ENCODE measurements at regions not wholly inside any gene's neighbourhood (a gene's known extent, or its start where the extent isn't known, plus 50 kb on each side); places are given as distances from the start of the nearest gene placed in this dataset.

- intact Hi-C loops (cut with DNase I; ENCODE audit: low total_unique reads) (no loop called here), in situ Hi-C loops (cut with MboI; ENCODE audit: low pct_ligation_motif_present in 1 of 4, low pct_unique_long_range_greater_than_20kb in 1 of 4, low sequenced_read_pairs in 3 of 4) (no loop called here)
- Histone ChIP-seq H3K27me3 (no peaks in the 10 kb centered on the region), H3K27ac (no peak overlapping the region), H3K36me3 (no peaks in the 10 kb centered on the region), H3K4me3 (no peak overlapping the region), H3K4me1 (peaks cover 0 to 7% (median 3%) of the 10 kb centered on the region in 4 donors), H3K9me3 (no peaks in the 10 kb centered on the region)
- no peak for TF ChIP-seq POLR2AphosphoS5 (IDR thresholded peaks at IDR 0.05)
- TF ChIP-seq POLR2A (IDR thresholded peaks at IDR 0.05), result no peak
- TF ChIP-seq CTCF (IDR thresholded peaks at IDR 0.05), result no peak
- TF ChIP-seq EP300 (IDR thresholded peaks at IDR 0.05; ENCODE audit: low read depth), result no peak
- DNase-seq, result no peak
- 100% methylated on average over 1 of the region's 1 CpG for WGBS, 2 donors (ENCODE audit: low coverage in 1 of 2)
Measured at GRCh38 chr18:8895341-8895740, 190.0 kb downstream of the MTCL1 start.

DNA sequence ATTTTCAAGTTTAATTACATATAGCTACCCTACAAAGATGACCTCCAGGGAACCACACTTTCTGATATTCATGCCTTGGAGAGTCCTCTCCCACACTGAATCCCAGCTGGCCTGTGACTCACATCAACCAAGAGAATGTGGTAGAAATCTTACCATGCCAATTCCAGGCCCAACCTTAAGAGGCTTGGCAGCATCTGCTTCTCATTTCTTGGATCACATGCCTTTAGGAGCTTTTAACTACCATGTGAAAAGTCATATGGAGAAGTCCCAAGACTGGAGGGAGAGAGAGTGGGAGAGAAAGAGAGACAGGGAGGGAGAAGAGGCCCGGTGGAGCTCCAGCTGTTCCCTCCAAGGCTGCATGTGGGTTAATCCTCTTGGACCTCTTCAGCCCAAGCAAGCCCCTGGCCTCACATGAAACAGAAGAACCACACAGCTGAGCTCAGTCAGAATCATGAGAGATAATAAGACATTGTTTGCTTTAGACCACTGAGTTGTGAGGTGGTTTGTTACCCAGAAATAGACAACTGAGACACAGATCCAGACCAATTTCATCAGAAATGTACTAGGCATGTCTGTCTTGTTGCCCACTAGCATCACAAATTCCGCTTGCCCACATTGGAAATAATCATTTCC lies 190.7 kb downstream of the MTCL1 start:
- Histone ChIP-seq H3K27me3 (no peaks in the 10 kb centered on the region), H3K9me3 (no peaks in the 10 kb centered on the region), H3K4me1 (peaks cover 0 to 1% (median under 1%) of the 10 kb centered on the region in 4 donors), H3K36me3 (no peaks in the 10 kb centered on the region), H3K27ac (no peak overlapping the region), H3K4me3 (no peak overlapping the region)
- DNase-seq, result no peak
- 38 to 64% methylated on average over 1 to 2 of the region's 2 CpGs for WGBS, 2 donors (ENCODE audit: low coverage in 1 of 2)
- no peak for TF ChIP-seq POLR2A (IDR thresholded peaks at IDR 0.05)
- no peak for TF ChIP-seq EP300 (IDR thresholded peaks at IDR 0.05; ENCODE audit: low read depth)
- no peak for TF ChIP-seq POLR2AphosphoS5 (IDR thresholded peaks at IDR 0.05)
- no peak for TF ChIP-seq CTCF (IDR thresholded peaks at IDR 0.05)
- intact Hi-C loops (cut with DNase I; ENCODE audit: low total_unique reads) (no loop called here), in situ Hi-C loops (cut with MboI; ENCODE audit: low pct_ligation_motif_present in 1 of 4, low pct_unique_long_range_greater_than_20kb in 1 of 4, low sequenced_read_pairs in 3 of 4) (no loop called here)

- in situ Hi-C loops (cut with MboI; ENCODE audit: low pct_ligation_motif_present in 1 of 4, low pct_unique_long_range_greater_than_20kb in 1 of 4, low sequenced_read_pairs in 3 of 4), result no loop called here
- DNase-seq, result no peak
- Histone ChIP-seq H3K9me3 (no peaks in the 10 kb centered on the region), H3K27me3 (no peaks in the 10 kb centered on the region), H3K27ac (no peak overlapping the region), H3K4me1 (no peaks in the 10 kb centered on the region), H3K36me3 (no peaks in the 10 kb centered on the region), H3K4me3 (no peak overlapping the region)
- intact Hi-C loops (cut with DNase I; ENCODE audit: low total_unique reads), result no loop called here
- 67% methylated on average over 3 of the region's 3 CpGs; no CpG with 5 or more reads in 1 of the 2 donors for WGBS, 2 donors (ENCODE audit: low coverage in 1 of 2)
- TF ChIP-seq POLR2A (IDR thresholded peaks at IDR 0.05) (no peak), POLR2AphosphoS5 (IDR thresholded peaks at IDR 0.05) (no peak), EP300 (IDR thresholded peaks at IDR 0.05; ENCODE audit: low read depth) (no peak), CTCF (IDR thresholded peaks at IDR 0.05) (no peak)
Measured at GRCh38 chr18:8899000-8899399, 193.6 kb downstream of the MTCL1 start.

DNA sequence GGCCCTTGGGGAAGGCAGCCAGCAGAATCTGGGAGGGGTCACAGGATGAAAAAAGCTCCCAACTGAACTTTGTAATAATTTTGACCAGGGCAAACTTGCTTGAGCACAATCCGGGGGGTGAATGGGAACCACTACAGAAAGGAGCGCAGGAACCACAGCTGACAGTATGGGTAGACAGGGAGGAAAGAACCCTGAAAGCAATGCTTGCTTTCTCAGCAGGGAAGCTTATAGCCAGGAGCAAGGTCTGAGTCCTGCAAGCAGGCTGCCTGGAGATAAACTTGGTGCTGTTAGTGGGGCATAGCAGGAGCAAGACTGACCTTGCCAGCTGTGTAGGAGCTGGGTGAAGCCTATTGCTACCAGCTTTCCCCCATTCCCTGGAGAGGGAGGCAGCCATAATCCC lies 195.2 kb downstream of the MTCL1 start:
- no peak for TF ChIP-seq CTCF (IDR thresholded peaks at IDR 0.05)
- TF ChIP-seq POLR2AphosphoS5 (IDR thresholded peaks at IDR 0.05), result no peak
- TF ChIP-seq EP300 (IDR thresholded peaks at IDR 0.05; ENCODE audit: low read depth), result no peak
- TF ChIP-seq POLR2A (IDR thresholded peaks at IDR 0.05), result no peak
- no peak overlapping the region for H3K4me3 ChIP-seq
- no peak for DNase-seq
- no peaks in the 10 kb centered on the region for H3K27me3 ChIP-seq
- no peaks in the 10 kb centered on the region for H3K36me3 ChIP-seq
- in situ Hi-C loops (cut with MboI; ENCODE audit: low pct_ligation_motif_present in 1 of 4, low pct_unique_long_range_greater_than_20kb in 1 of 4, low sequenced_read_pairs in 3 of 4), result no loop called here
- no peaks in the 10 kb centered on the region for H3K9me3 ChIP-seq
- H3K4me1 ChIP-seq, result no peaks in the 10 kb centered on the region
- H3K27ac ChIP-seq, result no peak overlapping the region
- 70% methylated on average over 2 of the region's 2 CpGs; no CpG with 5 or more reads in 1 of the 2 donors for WGBS, 2 donors (ENCODE audit: low coverage in 1 of 2)
- intact Hi-C loops (cut with DNase I; ENCODE audit: low total_unique reads), result no loop called here

Measured in transverse colon (tissue), 4 donors.